Activated CD4-positive, alpha-beta T cell treated with anti-CD3 and anti-CD28 coated beads, Interleukin-2, Interleukin-6, amounts not matched to agents 100 ng/mL and 50 ng/mL, durations not matched to agents 16 hours and 8 hours (primary cell): ENCODE measurements at regions not wholly inside any gene's neighbourhood (a gene's known extent, or its start where the extent isn't known, plus 50 kb on each side); places are given as distances from the start of the nearest gene placed in this dataset.

Source experiments
- DNase-seq: peaks from one replicate; pipeline ENCODE4 v3.0.0-alpha.2; 2020

GRCh38 chr4:156710365-156711192 lies 261.0 kb downstream of the PDGFC start:
- DNase-seq = no peak

- DNase-seq = no peak
Observed at GRCh38 chr4:156705311-156705710, 266.3 kb downstream of the PDGFC start.

- DNase-seq = no peak
Observed at GRCh38 chr4:156695163-156695562, 276.4 kb downstream of the PDGFC start.

- DNase-seq = no peak
Observed at GRCh38 chr4:156694413-156694812, 277.2 kb downstream of the PDGFC start.

GRCh38 chr4:156693557-156693956 lies 278.0 kb downstream of the PDGFC start:
- DNase-seq = no peak

- DNase-seq = no peak
Observed at GRCh38 chr4:156692016-156692415, 279.6 kb downstream of the PDGFC start.

GRCh38 chr4:156690572-156690971 lies 281.0 kb downstream of the PDGFC start:
- DNase-seq = no peak

- DNase-seq = no peak
Observed at GRCh38 chr4:156686120-156686519, 285.5 kb downstream of the PDGFC start.

- DNase-seq = no peak
Observed at GRCh38 chr4:156685308-156685707, 286.3 kb downstream of the PDGFC start.

GRCh38 chr4:156677656-156678055 lies 293.9 kb downstream of the PDGFC start:
- no peak for DNase-seq

- no peak for DNase-seq
Observed at GRCh38 chr4:156677131-156677531, 294.5 kb downstream of the PDGFC start.

GRCh38 chr4:156676116-156676851 lies 295.3 kb downstream of the PDGFC start:
- DNase-seq = no peak

- no peak for DNase-seq
Observed at GRCh38 chr4:156673483-156673882, 298.1 kb downstream of the PDGFC start.

GRCh38 chr4:156672492-156673305 lies 298.9 kb downstream of the PDGFC start:
- DNase-seq = no peak

GRCh38 chr4:156665780-156666366 lies 305.7 kb downstream of the PDGFC start:
- DNase-seq = no peak

GRCh38 chr4:156663663-156664062 lies 307.9 kb downstream of the PDGFC start:
- no peak for DNase-seq

GRCh38 chr4:156662921-156663320 lies 308.7 kb downstream of the PDGFC start:
- no peak for DNase-seq

- no peak for DNase-seq
Observed at GRCh38 chr4:156661555-156661954, 310.0 kb downstream of the PDGFC start.

- no peak for DNase-seq
Observed at GRCh38 chr4:156660465-156660864, 311.1 kb downstream of the PDGFC start.

GRCh38 chr4:156659983-156660382 lies 311.6 kb downstream of the PDGFC start:
- no peak for DNase-seq

- no peak for DNase-seq
Observed at GRCh38 chr4:156659570-156659969, 312.0 kb downstream of the PDGFC start.

- no peak for DNase-seq
Observed at GRCh38 chr4:156656896-156657295, 314.7 kb downstream of the PDGFC start.

GRCh38 chr4:156654410-156654809 lies 317.2 kb downstream of the PDGFC start:
- DNase-seq = no peak
